ENCODE measurements at regions not wholly inside any gene's neighbourhood (a gene's known extent, or its start where the extent isn't known, plus 50 kb on each side); places are given as distances from the start of the nearest gene placed in this dataset.

DNA sequence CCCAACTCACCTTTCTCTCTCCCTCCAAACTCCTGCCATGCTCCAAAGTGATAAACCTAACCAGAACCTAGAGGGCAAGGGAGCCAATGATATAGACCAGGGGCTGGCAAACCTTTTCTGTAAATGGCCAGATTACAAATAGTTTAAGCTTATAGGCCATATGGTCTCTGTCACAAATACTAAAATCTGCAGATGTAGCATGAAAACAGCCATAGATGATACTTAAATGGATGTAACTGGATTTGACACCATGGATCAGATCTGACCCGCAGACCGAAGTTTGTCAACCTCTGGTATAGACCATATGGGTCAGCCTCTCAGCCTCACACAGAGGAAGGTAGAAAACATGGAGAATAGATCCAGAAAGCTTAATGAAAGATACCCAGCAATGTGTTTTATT is 165.2 kb upstream of the STT3B start:
- H2BK120ac ChIP-seq (ENCODE audit: low read depth, low read length): no peak overlapping the region
- no peak for DNase-seq
- H4K91ac ChIP-seq (ENCODE audit: low read length): no peak overlapping the region
- no peak overlapping the region for H3K4me2 ChIP-seq (ENCODE audit: low read length, poor library complexity, severe bottlenecking)
- H4K8ac ChIP-seq (ENCODE audit: low read length): no peak overlapping the region
- WGBS: 100% methylated on average over 2 of the region's 2 CpGs
- no peak overlapping the region for H3K27ac ChIP-seq (ENCODE audit: low read length, poor library complexity, severe bottlenecking)
- H3K4me3 ChIP-seq (ENCODE audit: insufficient read depth in 1 of 2, low read depth in 1 of 2, low read length in 2 of 2): no peak overlapping the region
- no peaks in the 10 kb centered on the region for H3K27me3 ChIP-seq (ENCODE audit: control insufficient read depth in 1 of 2, insufficient read depth in 1 of 2, low read length in 2 of 2)
- H3K36me3 ChIP-seq (ENCODE audit: control insufficient read depth in 1 of 2, insufficient read depth in 2 of 2, low read depth in 1 of 2, low read length in 2 of 2): no peaks in the 10 kb centered on the region
- H3K23ac ChIP-seq (ENCODE audit: low read length in 2 of 2): no peak overlapping the region
- no peak overlapping the region for H2BK12ac ChIP-seq (ENCODE audit: low read length in 2 of 2)
- H3K9ac ChIP-seq (ENCODE audit: low read length): no peak overlapping the region
- no peak overlapping the region for H2AFZ ChIP-seq (ENCODE audit: low read depth, low read length)
- H3K4me1 ChIP-seq (ENCODE audit: control insufficient read depth, insufficient read depth, low read depth, low read length): no peaks in the 10 kb centered on the region
- no peak overlapping the region for H2AK5ac ChIP-seq (ENCODE audit: low read length, severe bottlenecking)
- no peaks in the 10 kb centered on the region for H3K9me3 ChIP-seq (ENCODE audit: control insufficient read depth, low read length)
- H3K4ac ChIP-seq (ENCODE audit: low read depth in 1 of 2, low read length in 2 of 2): no peak overlapping the region
- no peaks in the 10 kb centered on the region for H3K79me1 ChIP-seq (replicated peaks; ENCODE audit: low read length, poor library complexity, severe bottlenecking)
- no peak overlapping the region for H2BK5ac ChIP-seq (ENCODE audit: low read depth, low read length, poor library complexity, severe bottlenecking)
- no peak overlapping the region for H3K14ac ChIP-seq (ENCODE audit: low read length in 2 of 2)
- H2BK15ac ChIP-seq (ENCODE audit: low read depth, poor library complexity, severe bottlenecking): no peak overlapping the region
- H3K18ac ChIP-seq (ENCODE audit: low read depth in 1 of 2, low read length in 2 of 2): no peak overlapping the region

DNA sequence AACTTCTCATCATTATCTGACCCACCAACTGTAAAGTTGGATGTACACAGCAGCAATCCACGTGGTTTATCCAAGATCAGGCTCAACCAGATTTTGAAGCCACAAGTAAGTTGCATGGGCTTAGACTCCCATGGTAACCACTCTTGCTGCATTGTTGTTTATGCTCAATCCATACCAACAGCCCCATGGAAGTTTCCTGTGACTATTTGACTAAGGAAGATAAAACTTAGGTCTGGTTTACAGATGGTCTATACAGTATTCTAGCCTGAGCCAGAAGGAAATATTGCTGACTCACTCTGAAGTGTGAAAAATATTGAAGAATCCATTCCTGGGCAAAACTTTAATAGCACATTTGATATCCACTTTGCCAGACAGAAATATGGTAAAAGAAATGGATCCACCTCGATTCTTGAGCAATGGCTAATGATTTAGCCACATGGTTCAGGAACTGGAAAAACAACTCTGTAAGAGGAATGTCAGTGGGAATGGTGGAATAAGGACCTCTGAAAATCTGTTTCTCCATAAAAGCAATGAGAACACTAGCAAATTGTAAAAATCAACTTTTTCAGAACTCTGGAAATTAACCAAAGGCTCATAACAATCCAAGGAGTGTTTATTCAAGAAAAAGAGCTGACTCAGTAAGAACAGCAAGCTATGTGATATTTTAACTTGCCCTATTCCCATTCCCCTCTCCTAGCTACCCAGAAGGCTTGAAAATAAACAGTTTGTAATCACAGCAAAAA is 162.9 kb upstream of the STT3B start:
- H2AFZ ChIP-seq (ENCODE audit: low read depth, low read length): no peak overlapping the region

DNA sequence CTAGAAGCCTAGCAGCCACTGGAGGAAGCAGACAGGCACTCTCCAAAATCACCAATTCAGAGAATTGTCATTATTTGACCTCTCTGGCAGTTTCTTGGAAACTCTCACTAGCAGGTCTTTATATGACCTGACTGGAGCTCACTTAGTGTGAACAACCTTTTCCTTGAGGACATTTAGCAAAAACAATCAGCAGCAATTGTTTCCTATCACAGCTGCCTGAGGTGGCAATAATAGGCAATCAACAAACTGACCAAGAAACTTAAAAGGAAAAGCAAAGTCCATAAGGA is 162.4 kb upstream of the STT3B start:
- H3K4me1 ChIP-seq (ENCODE audit: control insufficient read depth, insufficient read depth, low read depth, low read length): no peaks in the 10 kb centered on the region
- no peak for DNase-seq
- no peak overlapping the region for H2AFZ ChIP-seq (ENCODE audit: low read depth, low read length)
- H3K23ac ChIP-seq (ENCODE audit: low read length in 2 of 2): no peak overlapping the region
- H3K9ac ChIP-seq (ENCODE audit: low read length): no peak overlapping the region
- no peak overlapping the region for H2BK120ac ChIP-seq (ENCODE audit: low read depth, low read length)
- H3K79me1 ChIP-seq (replicated peaks; ENCODE audit: low read length, poor library complexity, severe bottlenecking): no peaks in the 10 kb centered on the region
- no peak overlapping the region for H3K4me2 ChIP-seq (ENCODE audit: low read length, poor library complexity, severe bottlenecking)
- no peak overlapping the region for H3K4ac ChIP-seq (ENCODE audit: low read depth in 1 of 2, low read length in 2 of 2)
- no peak overlapping the region for H3K14ac ChIP-seq (ENCODE audit: low read length in 2 of 2)
- H3K36me3 ChIP-seq (ENCODE audit: control insufficient read depth in 1 of 2, insufficient read depth in 2 of 2, low read depth in 1 of 2, low read length in 2 of 2): no peaks in the 10 kb centered on the region
- H2BK15ac ChIP-seq (ENCODE audit: low read depth, poor library complexity, severe bottlenecking): no peak overlapping the region
- no peak overlapping the region for H3K4me3 ChIP-seq (ENCODE audit: insufficient read depth in 1 of 2, low read depth in 1 of 2, low read length in 2 of 2)
- H4K8ac ChIP-seq (ENCODE audit: low read length): no peak overlapping the region
- no peak overlapping the region for H4K91ac ChIP-seq (ENCODE audit: low read length)
- H3K18ac ChIP-seq (ENCODE audit: low read depth in 1 of 2, low read length in 2 of 2): no peak overlapping the region
- H2BK5ac ChIP-seq (ENCODE audit: low read depth, low read length, poor library complexity, severe bottlenecking): no peak overlapping the region
- H3K27ac ChIP-seq (ENCODE audit: low read length, poor library complexity, severe bottlenecking): no peak overlapping the region
- H2AK5ac ChIP-seq (ENCODE audit: low read length, severe bottlenecking): no peak overlapping the region
- no peak overlapping the region for H2BK12ac ChIP-seq (ENCODE audit: low read length in 2 of 2)
- H3K27me3 ChIP-seq (ENCODE audit: control insufficient read depth in 1 of 2, insufficient read depth in 1 of 2, low read length in 2 of 2): no peaks in the 10 kb centered on the region
- no peaks in the 10 kb centered on the region for H3K9me3 ChIP-seq (ENCODE audit: control insufficient read depth, low read length)

More for the DNA sequence above, 162.9 kb upstream of the STT3B start:
- Histone ChIP-seq H3K4me3 (ENCODE audit: insufficient read depth in 1 of 2, low read depth in 1 of 2, low read length in 2 of 2) (no peak overlapping the region), H3K79me1 (replicated peaks; ENCODE audit: low read length, poor library complexity, severe bottlenecking) (no peaks in the 10 kb centered on the region), H3K18ac (ENCODE audit: low read depth in 1 of 2, low read length in 2 of 2) (no peak overlapping the region), H2BK12ac (ENCODE audit: low read length in 2 of 2) (no peak overlapping the region), H3K27me3 (ENCODE audit: control insufficient read depth in 1 of 2, insufficient read depth in 1 of 2, low read length in 2 of 2) (no peaks in the 10 kb centered on the region), H3K9me3 (ENCODE audit: control insufficient read depth, low read length) (no peaks in the 10 kb centered on the region), H4K91ac (ENCODE audit: low read length) (no peak overlapping the region), H2BK5ac (ENCODE audit: low read depth, low read length, poor library complexity, severe bottlenecking) (no peak overlapping the region), H3K4ac (ENCODE audit: low read depth in 1 of 2, low read length in 2 of 2) (no peak overlapping the region), H2AK5ac (ENCODE audit: low read length, severe bottlenecking) (no peak overlapping the region), H2BK15ac (ENCODE audit: low read depth, poor library complexity, severe bottlenecking) (no peak overlapping the region), H3K4me1 (ENCODE audit: control insufficient read depth, insufficient read depth, low read depth, low read length) (no peaks in the 10 kb centered on the region), H2BK120ac (ENCODE audit: low read depth, low read length) (no peak overlapping the region), H3K14ac (ENCODE audit: low read length in 2 of 2) (no peak overlapping the region), H3K23ac (ENCODE audit: low read length in 2 of 2) (no peak overlapping the region), H3K27ac (ENCODE audit: low read length, poor library complexity, severe bottlenecking) (no peak overlapping the region), H4K8ac (ENCODE audit: low read length) (peak overlapping the region; percentile 30), H3K9ac (ENCODE audit: low read length) (no peak overlapping the region), H3K4me2 (ENCODE audit: low read length, poor library complexity, severe bottlenecking) (no peak overlapping the region), H3K36me3 (ENCODE audit: control insufficient read depth in 1 of 2, insufficient read depth in 2 of 2, low read depth in 1 of 2, low read length in 2 of 2) (no peaks in the 10 kb centered on the region)
- 77% methylated on average over 2 of the region's 2 CpGs for WGBS
- peak; percentile 70 for DNase-seq

- H3K4ac ChIP-seq (ENCODE audit: low read depth in 1 of 2, low read length in 2 of 2): no peak overlapping the region
- no peak overlapping the region for H2BK5ac ChIP-seq (ENCODE audit: low read depth, low read length, poor library complexity, severe bottlenecking)
- H2BK12ac ChIP-seq (ENCODE audit: low read length in 2 of 2): no peak overlapping the region
- H3K4me3 ChIP-seq (ENCODE audit: insufficient read depth in 1 of 2, low read depth in 1 of 2, low read length in 2 of 2): no peak overlapping the region
- 66% methylated on average over 2 of the region's 2 CpGs for WGBS
- H3K36me3 ChIP-seq (ENCODE audit: control insufficient read depth in 1 of 2, insufficient read depth in 2 of 2, low read depth in 1 of 2, low read length in 2 of 2): no peaks in the 10 kb centered on the region
- H3K4me1 ChIP-seq (ENCODE audit: control insufficient read depth, insufficient read depth, low read depth, low read length): no peaks in the 10 kb centered on the region
- H4K91ac ChIP-seq (ENCODE audit: low read length): no peak overlapping the region
- H3K27me3 ChIP-seq (ENCODE audit: control insufficient read depth in 1 of 2, insufficient read depth in 1 of 2, low read length in 2 of 2): no peaks in the 10 kb centered on the region
- no peak overlapping the region for H2BK15ac ChIP-seq (ENCODE audit: low read depth, poor library complexity, severe bottlenecking)
- H3K14ac ChIP-seq (ENCODE audit: low read length in 2 of 2): no peak overlapping the region
- H3K23ac ChIP-seq (ENCODE audit: low read length in 2 of 2): no peak overlapping the region
- no peak overlapping the region for H3K18ac ChIP-seq (ENCODE audit: low read depth in 1 of 2, low read length in 2 of 2)
- no peak overlapping the region for H2AK5ac ChIP-seq (ENCODE audit: low read length, severe bottlenecking)
- H4K8ac ChIP-seq (ENCODE audit: low read length): no peak overlapping the region
- no peak overlapping the region for H2AFZ ChIP-seq (ENCODE audit: low read depth, low read length)
- H3K27ac ChIP-seq (ENCODE audit: low read length, poor library complexity, severe bottlenecking): no peak overlapping the region
- no peak overlapping the region for H3K4me2 ChIP-seq (ENCODE audit: low read length, poor library complexity, severe bottlenecking)
- no peak overlapping the region for H3K9ac ChIP-seq (ENCODE audit: low read length)
- no peak overlapping the region for H2BK120ac ChIP-seq (ENCODE audit: low read depth, low read length)
- H3K79me1 ChIP-seq (replicated peaks; ENCODE audit: low read length, poor library complexity, severe bottlenecking): no peaks in the 10 kb centered on the region
- peak; percentile 17 for DNase-seq
- no peaks in the 10 kb centered on the region for H3K9me3 ChIP-seq (ENCODE audit: control insufficient read depth, low read length)
Observed at GRCh38 chr3:31370681-31371080, 162.0 kb upstream of the STT3B start.
